Nephron progenitor cell (in vitro differentiated cells): ENCODE measurements at regions not wholly inside any gene's neighbourhood (a gene's known extent, or its start where the extent isn't known, plus 50 kb on each side); places are given as distances from the start of the nearest gene placed in this dataset.
A peak's percentile ranks its signal among the peaks of the same experiment; 100 is the strongest.
"Not testable (repeated sequence)": the region's sequence is repeated elsewhere in the genome, so short reads cannot be mapped to it uniquely, and the experiment has no call there.

ENCODE experiments used
- DNase-seq: peaks from one replicate; pipeline ENCODE4 v3.0.0; 2021
- H3K27ac Mint-ChIP-seq: 2 replicates; pipeline ENCODE4 v1.8.0; 2021; ENCODE audit warnings: mild to moderate bottlenecking, moderate library complexity, mixed read lengths
- H3K27me3 Mint-ChIP-seq: 2 replicates; pipeline ENCODE4 v1.8.0; 2021; ENCODE audit warnings: mild to moderate bottlenecking, low read depth, mixed read lengths; ENCODE audit not compliant: poor library complexity
- H3K36me3 Mint-ChIP-seq: 2 replicates; pipeline ENCODE4 v1.8.0; 2021; ENCODE audit warnings: low read depth, mixed read lengths
- H3K4me1 Mint-ChIP-seq: 2 replicates; pipeline ENCODE4 v1.8.0; 2021; ENCODE audit warnings: mixed read lengths
- H3K4me3 Mint-ChIP-seq: 2 replicates; pipeline ENCODE4 v1.8.0; 2021; ENCODE audit warnings: mild to moderate bottlenecking, moderate library complexity, mixed read lengths
- H3K9me3 Mint-ChIP-seq: 2 replicates; pipeline ENCODE4 v1.8.0; 2021; ENCODE audit warnings: mild to moderate bottlenecking, moderate library complexity, mixed read lengths
- TF ChIP-seq, protein P1 (sequence below): fragments of 200-600 bp; sonication (generic); IDR thresholded peaks from 2 replicates; pipeline ENCODE4 v1.5.0; 2021; ENCODE audit warnings: antibody characterized with exemption

GRCh38 chr4:30073011-30073710 lies 647.0 kb upstream of the PCDH7 start:
- H3K4me3 Mint-ChIP-seq: no peak overlapping the region
- no peaks in the 10 kb centered on the region for H3K36me3 Mint-ChIP-seq
- peak overlapping the region; percentile 3 for H3K27ac Mint-ChIP-seq
- H3K9me3 Mint-ChIP-seq: peaks cover 5% of the 10 kb centered on the region
- DNase-seq: no peak
- H3K4me1 Mint-ChIP-seq: no peaks in the 10 kb centered on the region
- TF ChIP-seq, protein P1, sequence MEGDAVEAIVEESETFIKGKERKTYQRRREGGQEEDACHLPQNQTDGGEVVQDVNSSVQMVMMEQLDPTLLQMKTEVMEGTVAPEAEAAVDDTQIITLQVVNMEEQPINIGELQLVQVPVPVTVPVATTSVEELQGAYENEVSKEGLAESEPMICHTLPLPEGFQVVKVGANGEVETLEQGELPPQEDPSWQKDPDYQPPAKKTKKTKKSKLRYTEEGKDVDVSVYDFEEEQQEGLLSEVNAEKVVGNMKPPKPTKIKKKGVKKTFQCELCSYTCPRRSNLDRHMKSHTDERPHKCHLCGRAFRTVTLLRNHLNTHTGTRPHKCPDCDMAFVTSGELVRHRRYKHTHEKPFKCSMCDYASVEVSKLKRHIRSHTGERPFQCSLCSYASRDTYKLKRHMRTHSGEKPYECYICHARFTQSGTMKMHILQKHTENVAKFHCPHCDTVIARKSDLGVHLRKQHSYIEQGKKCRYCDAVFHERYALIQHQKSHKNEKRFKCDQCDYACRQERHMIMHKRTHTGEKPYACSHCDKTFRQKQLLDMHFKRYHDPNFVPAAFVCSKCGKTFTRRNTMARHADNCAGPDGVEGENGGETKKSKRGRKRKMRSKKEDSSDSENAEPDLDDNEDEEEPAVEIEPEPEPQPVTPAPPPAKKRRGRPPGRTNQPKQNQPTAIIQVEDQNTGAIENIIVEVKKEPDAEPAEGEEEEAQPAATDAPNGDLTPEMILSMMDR: no peak
- no peaks in the 10 kb centered on the region for H3K27me3 Mint-ChIP-seq

- not testable (repeated sequence) for H3K27me3 Mint-ChIP-seq, H3K4me1 Mint-ChIP-seq, H3K36me3 Mint-ChIP-seq, H3K4me3 Mint-ChIP-seq, H3K27ac Mint-ChIP-seq, DNase-seq
- H3K9me3 Mint-ChIP-seq: peaks cover 19% of the 10 kb centered on the region
These were observed 627.6 kb upstream of the PCDH7 start for GRCh38 chr4:30092420-30093128.

DNA sequence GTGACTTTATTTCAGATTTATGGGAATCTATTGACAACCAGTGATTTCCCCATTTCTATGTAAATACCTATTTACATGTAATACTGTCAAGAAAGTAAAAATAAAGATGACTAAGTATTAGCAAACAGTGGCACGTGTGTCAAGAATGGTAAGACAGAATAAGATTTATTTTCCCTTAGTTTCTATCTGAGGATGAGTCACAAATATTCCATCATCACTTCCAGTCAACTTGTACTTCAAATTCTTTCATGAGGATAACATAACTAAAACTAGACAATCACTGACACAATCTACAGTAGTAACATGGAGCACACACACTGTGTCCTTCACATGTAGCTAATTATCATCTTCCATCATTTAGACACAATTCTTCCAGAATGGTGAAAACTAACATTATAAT lies 625.3 kb upstream of the PCDH7 start:
- DNase-seq: no peak
- Mint-ChIP-seq H3K4me3 (no peak overlapping the region), H3K9me3 (peaks cover 14% of the 10 kb centered on the region), H3K27me3 (no peaks in the 10 kb centered on the region), H3K27ac (no peak overlapping the region), H3K4me1 (no peaks in the 10 kb centered on the region), H3K36me3 (no peaks in the 10 kb centered on the region)
- TF ChIP-seq, protein P1: no peak

- no peak overlapping the region for H3K27ac Mint-ChIP-seq
- TF ChIP-seq, protein P1: no peak
- H3K36me3 Mint-ChIP-seq: no peaks in the 10 kb centered on the region
- H3K4me1 Mint-ChIP-seq: no peaks in the 10 kb centered on the region
- no peak overlapping the region for H3K4me3 Mint-ChIP-seq
- no peaks in the 10 kb centered on the region for H3K9me3 Mint-ChIP-seq
- DNase-seq: no peak
- no peaks in the 10 kb centered on the region for H3K27me3 Mint-ChIP-seq
These were observed 616.7 kb upstream of the PCDH7 start for GRCh38 chr4:30103455-30103854.

DNA sequence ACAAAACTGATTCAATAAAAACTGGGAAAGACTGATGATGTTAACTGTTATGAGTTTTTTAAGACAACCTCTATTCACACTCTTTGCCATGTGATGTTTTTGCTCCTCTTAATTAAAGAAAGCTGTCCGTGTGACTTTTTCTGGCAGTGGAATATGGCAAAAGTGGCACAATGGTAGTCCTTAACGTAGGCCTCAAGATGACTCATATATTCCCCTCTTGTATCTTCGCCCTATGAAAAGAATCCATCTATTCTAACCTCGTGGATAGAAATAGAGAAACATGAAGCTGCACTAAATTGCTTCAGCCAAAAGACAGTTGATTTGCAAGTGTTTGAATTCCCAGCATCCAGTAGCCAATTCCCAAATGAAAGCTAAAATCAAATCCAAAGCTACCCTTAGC lies 603.8 kb upstream of the PCDH7 start:
- no peak overlapping the region for H3K4me3 Mint-ChIP-seq
- no peak for DNase-seq
- H3K27me3 Mint-ChIP-seq: no peaks in the 10 kb centered on the region
- TF ChIP-seq, protein P1: no peak
- H3K36me3 Mint-ChIP-seq: no peaks in the 10 kb centered on the region
- no peaks in the 10 kb centered on the region for H3K4me1 Mint-ChIP-seq
- no peak overlapping the region for H3K27ac Mint-ChIP-seq
- no peaks in the 10 kb centered on the region for H3K9me3 Mint-ChIP-seq

DNA sequence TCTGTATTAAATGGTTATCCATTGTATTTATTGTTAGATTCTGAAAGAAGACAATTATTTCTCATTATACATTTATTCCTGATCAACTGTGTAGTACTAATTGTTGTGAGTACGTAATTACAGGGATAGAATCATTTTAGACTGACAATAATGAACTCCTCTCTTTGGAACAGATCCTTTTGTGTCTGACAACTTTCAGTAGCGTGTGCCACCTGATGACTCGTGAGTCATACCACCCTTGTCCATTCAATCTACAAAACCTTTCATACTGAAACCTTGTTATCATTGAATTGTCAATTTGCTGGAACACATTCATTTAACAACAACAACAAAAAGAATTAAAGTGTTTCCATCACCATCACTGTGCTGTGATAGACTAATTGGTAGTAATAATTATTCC lies 602.7 kb upstream of the PCDH7 start:
- H3K27me3 Mint-ChIP-seq: no peaks in the 10 kb centered on the region
- H3K4me3 Mint-ChIP-seq: no peak overlapping the region
- no peaks in the 10 kb centered on the region for H3K9me3 Mint-ChIP-seq
- DNase-seq: no peak
- TF ChIP-seq, protein P1: no peak
- no peaks in the 10 kb centered on the region for H3K4me1 Mint-ChIP-seq
- no peaks in the 10 kb centered on the region for H3K36me3 Mint-ChIP-seq
- H3K27ac Mint-ChIP-seq: no peak overlapping the region
